IMR-90 (cell line): ENCODE measurements at regions not wholly inside any gene's neighbourhood (a gene's known extent, or its start where the extent isn't known, plus 50 kb on each side); places are given as distances from the start of the nearest gene placed in this dataset.

Source experiments
- ATAC-seq: fragments of 200-7000 bp; cut with Tn5 transposase; 2 replicates; pipeline ENCODE4 v1.9.1; 2020; ENCODE audit warnings: low read depth, mild to moderate bottlenecking, moderate library complexity
- BruUV-seq: library from RNA; stranded (reverse); fragments of 400-500 nt; replicated peaks from 2 replicates; lab custom pipeline; 2021; lab: Mats Ljungman, UMichigan
- CTCF ChIA-PET: fragments of 300-600 bp; formaldehyde crosslinking; extraction: SDS; loops from one replicate; lab custom pipeline; 2021; ENCODE audit warnings: antibody characterized with exemption; lab: Yijun Ruan, JAX
- POLR2A ChIA-PET: fragments of 300-600 bp; sonication (Branson Sonifier 250); formaldehyde crosslinking; loops from one replicate; lab custom pipeline; 2022; ENCODE audit warnings: antibody characterized with exemption; ENCODE audit not compliant: unreplicated experiment; lab: Charles Lee
- DNase-seq: peaks from one replicate; pipeline ENCODE4 v3.0.0; 2013
- H2AFZ ChIP-seq: replicated peaks from 2 replicates; pipeline ENCODE3; 2013; ENCODE audit warnings: low read length, mild to moderate bottlenecking; ENCODE audit not compliant: poor library complexity
- H2AK5ac ChIP-seq: 2 replicates; pipeline ENCODE4 v1.6.1; 2013; ENCODE audit warnings: low read depth, low read length, inconsistent platforms
- H2AK9ac ChIP-seq: replicated peaks from 2 replicates; pipeline ENCODE3; 2013; ENCODE audit warnings: mild to moderate bottlenecking, low read depth, low read length, moderate library complexity; ENCODE audit not compliant: poor library complexity
- H2BK120ac ChIP-seq: 2 replicates; pipeline ENCODE4 v1.6.1; 2013; ENCODE audit warnings: low read depth, low read length, inconsistent platforms
- H2BK15ac ChIP-seq: 3 replicates; pipeline ENCODE4 v1.6.1; 2013; ENCODE audit warnings: low read depth, low read length, inconsistent platforms
- H2BK20ac ChIP-seq: 2 replicates; pipeline ENCODE4 v1.6.1; 2013; ENCODE audit warnings: low read depth, mild to moderate bottlenecking, inconsistent platforms, low read length, moderate library complexity
- H2BK5ac ChIP-seq: 2 replicates; pipeline ENCODE4 v1.6.1; 2013; ENCODE audit warnings: mild to moderate bottlenecking, low read depth, low read length, inconsistent platforms; ENCODE audit not compliant: poor library complexity, severe bottlenecking
- H3K14ac ChIP-seq: replicated peaks from 2 replicates; pipeline ENCODE4 v1.6.1; 2013; ENCODE audit warnings: low read depth, low read length, inconsistent platforms
- H3K18ac ChIP-seq: 2 replicates; pipeline ENCODE4 v1.6.1; 2013; ENCODE audit warnings: low read depth, low read length, control low read depth
- H3K23ac ChIP-seq: 2 replicates; pipeline ENCODE4 v1.6.1; 2013; ENCODE audit warnings: low read depth, low read length, inconsistent platforms
- H3K27ac ChIP-seq: 2 replicates; pipeline ENCODE4 v1.5.1; 2013; ENCODE audit warnings: mild to moderate bottlenecking, control low read depth, low read length; ENCODE audit not compliant: insufficient read depth
- H3K27me3 ChIP-seq: 2 replicates; pipeline ENCODE4 v1.6.1; 2013; ENCODE audit warnings: low read length; ENCODE audit not compliant: control insufficient read depth, insufficient read depth
- H3K36me3 ChIP-seq: 2 replicates; pipeline ENCODE4 v1.6.1; 2013; ENCODE audit warnings: low read length, mixed read lengths; ENCODE audit not compliant: control insufficient read depth, insufficient read depth
- H3K4ac ChIP-seq: 2 replicates; pipeline ENCODE4 v1.6.1; 2013; ENCODE audit warnings: low read depth, low read length, inconsistent platforms
- H3K4me1 ChIP-seq: 2 replicates; pipeline ENCODE4 v1.6.1; 2013; ENCODE audit warnings: low read length, mixed read lengths; ENCODE audit not compliant: control insufficient read depth, insufficient read depth
- H3K4me2 ChIP-seq: 2 replicates; pipeline ENCODE4 v1.6.1; 2013; ENCODE audit warnings: low read depth, mild to moderate bottlenecking, control low read depth, low read length, moderate library complexity
- H3K4me3 ChIP-seq: 2 replicates; pipeline ENCODE4 v1.5.1; 2013; ENCODE audit warnings: low read depth, mild to moderate bottlenecking, control low read depth, low read length, moderate library complexity; ENCODE audit not compliant: insufficient read depth
- H3K56ac ChIP-seq: 2 replicates; pipeline ENCODE4 v1.6.1; 2013; ENCODE audit warnings: low read length, inconsistent platforms; ENCODE audit not compliant: insufficient read depth; ENCODE audit errors: extremely low read depth
- H3K79me1 ChIP-seq, 2 experiments: 2 replicates each; pipeline ENCODE4 v1.6.1; 2013; ENCODE audit warnings: low read length in 2 of 2, inconsistent platforms in 1 of 2, low read depth in 1 of 2
- H3K9ac ChIP-seq: 2 replicates; pipeline ENCODE4 v1.6.1; 2013; ENCODE audit warnings: low read depth, low read length, control low read depth
- H3K9me1 ChIP-seq: 2 replicates; pipeline ENCODE4 v1.6.1; 2013; ENCODE audit warnings: low read length, inconsistent platforms; ENCODE audit not compliant: insufficient read depth
- H3K9me3 ChIP-seq: 2 replicates; pipeline ENCODE4 v1.6.1; 2013; ENCODE audit warnings: low read length; ENCODE audit not compliant: control insufficient read depth, insufficient read depth
- H4K20me1 ChIP-seq: 2 replicates; pipeline ENCODE4 v1.6.1; 2013; ENCODE audit warnings: low read length, inconsistent platforms; ENCODE audit not compliant: insufficient read depth
- H4K5ac ChIP-seq: 2 replicates; pipeline ENCODE4 v1.6.1; 2013; ENCODE audit warnings: mild to moderate bottlenecking, low read depth, low read length, control low read depth
- H4K8ac ChIP-seq, 2 experiments: 2 replicates each; pipeline ENCODE4 v1.6.1; 2013; ENCODE audit warnings: low read depth in 2 of 2, low read length in 2 of 2, control low read depth in 1 of 2, inconsistent platforms in 1 of 2
- H4K91ac ChIP-seq: 2 replicates; pipeline ENCODE4 v1.6.1; 2013; ENCODE audit warnings: low read depth, low read length, inconsistent platforms; ENCODE audit not compliant: insufficient read depth
- BHLHE40 ChIP-seq: fragments of 150-350 bp; IDR thresholded peaks from 2 replicates; pipeline ENCODE4 v1.6.1; 2016; ENCODE audit warnings: mild to moderate bottlenecking, low read depth, low read length
- CEBPB ChIP-seq: IDR thresholded peaks from 2 replicates; pipeline ENCODE4 v1.6.1; 2012; ENCODE audit warnings: low read depth, low read length, improper control_type of control experiment
- CHD1 ChIP-seq: IDR thresholded peaks from 2 replicates; pipeline ENCODE4 v1.6.1; 2012; ENCODE audit warnings: low read depth, low read length, improper control_type of control experiment
- FOS ChIP-seq: fragments of 150-350 bp; IDR thresholded peaks from 2 replicates; pipeline ENCODE4 v1.6.1; 2016; ENCODE audit warnings: low read depth, low read length
- MAFK ChIP-seq: IDR thresholded peaks from 2 replicates; pipeline ENCODE4 v1.6.1; 2012; ENCODE audit warnings: low read depth, low read length, improper control_type of control experiment
- MAZ ChIP-seq: IDR thresholded peaks from 2 replicates; pipeline ENCODE4 v1.6.1; 2012; ENCODE audit warnings: low read depth, mild to moderate bottlenecking, low read length, improper control_type of control experiment, moderate library complexity, borderline replicate concordance
- MXI1 ChIP-seq: IDR thresholded peaks from 2 replicates; pipeline ENCODE4 v1.6.1; 2012; ENCODE audit warnings: low read depth, mild to moderate bottlenecking, low read length, moderate library complexity, borderline replicate concordance
- NFE2L2 ChIP-seq: fragments of 150-350 bp; IDR thresholded peaks from 2 replicates; pipeline ENCODE4 v1.6.1; 2016; ENCODE audit warnings: low read depth, mild to moderate bottlenecking, low read length
- POLR2A ChIP-seq: IDR thresholded peaks from 2 replicates; pipeline ENCODE4 v1.6.1; 2012; ENCODE audit warnings: mild to moderate bottlenecking, low read depth, low read length
- RAD21 ChIP-seq: IDR thresholded peaks from 2 replicates; pipeline ENCODE4 v1.6.1; 2012; ENCODE audit warnings: low read length, improper control_type of control experiment
- RCOR1 ChIP-seq: IDR thresholded peaks from 2 replicates; pipeline ENCODE4 v1.6.1; 2012; ENCODE audit warnings: mild to moderate bottlenecking, low read length, improper control_type of control experiment; ENCODE audit not compliant: insufficient replicate concordance
- RFX5 ChIP-seq: IDR thresholded peaks from 2 replicates; pipeline ENCODE4 v1.8.0; 2012; ENCODE audit warnings: low read depth, mild to moderate bottlenecking, low read length, moderate library complexity
- SMC3 ChIP-seq: fragments of 150-350 bp; IDR thresholded peaks from 2 replicates; pipeline ENCODE4 v1.6.1; 2016; ENCODE audit warnings: low read depth, mild to moderate bottlenecking, antibody characterized with exemption, low read length, moderate library complexity
- WGBS, 2 experiments: methylation state at CpG; one replicate each; pipeline versions ENCODE4 v1.1.5 to v1.1.7; 2013; ENCODE audit warnings: missing lambda C conversion rate in 2 of 2; ENCODE audit not compliant: insufficient read length in 1 of 2; ENCODE audit errors: extremely low coverage in 2 of 2; 5-methylcytosine and 5-hydroxymethylcytosine counted together
- dilution Hi-C: fragments of 300-500 bp; cut with HindIII; formaldehyde crosslinking; loops from one replicate; pipeline ENCODE4 v1.14.3; 2018; ENCODE audit warnings: low sequenced_read_pairs; ENCODE audit not compliant: unreplicated experiment
- in situ Hi-C: fragments of 300-500 bp; cut with MboI; formaldehyde crosslinking; loops from 3 replicates; pipeline ENCODE4 v1.14.3; 2019; ENCODE audit warnings: low sequenced_read_pairs, inconsistent platforms, mixed read lengths
- intact Hi-C: fragments of 100-400 bp; cut with micrococcal nuclease; formaldehyde crosslinking; loops from 2 replicates; pipeline ENCODE4 v1.10.0; 2022
- TF ChIP-seq, protein P1 (sequence below): fragments of 150-350 bp; IDR thresholded peaks from 2 replicates; pipeline ENCODE4 v1.6.1; 2016; ENCODE audit warnings: low read depth, mild to moderate bottlenecking, low read length, moderate library complexity, borderline replicate concordance
- TF ChIP-seq, protein P2 (sequence below): fragments of 150-350 bp; IDR thresholded peaks from 2 replicates; pipeline ENCODE4 v1.6.1; 2017; ENCODE audit warnings: mild to moderate bottlenecking, antibody characterized with exemption, low read length, low read depth
- TF ChIP-seq, protein P3 (sequence below): conservative IDR thresholded peaks from 2 replicates; pipeline ENCODE4 v1.5.1; 2012; ENCODE audit warnings: mild to moderate bottlenecking, low read depth, low read length, improper control_type of control experiment

DNA sequence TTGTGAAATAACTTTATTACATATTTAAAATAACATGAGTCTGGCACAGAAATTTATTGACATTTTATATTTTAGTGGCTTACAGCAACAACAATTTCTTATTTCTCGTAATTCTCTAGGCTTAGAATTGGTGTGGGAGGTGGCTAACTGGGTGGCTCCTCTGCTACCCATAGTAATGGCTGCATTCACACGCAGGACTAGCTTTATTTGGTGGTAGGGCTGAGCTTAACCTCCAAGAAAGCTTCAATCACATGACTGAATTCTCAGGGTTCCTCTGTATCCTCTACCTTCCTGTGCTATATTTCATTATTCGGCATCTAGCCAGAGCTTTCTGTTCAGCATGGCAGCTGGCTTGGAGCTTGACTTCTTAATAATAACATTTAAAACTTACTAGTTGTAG is 138.8 kb downstream of the ZWINT start:
- ATAC-seq, result no peak
- intact Hi-C loops, result loop anchor here (5.0 kb wide), 1 partner anchor 1770 kb away; no protein-coding TSS in a partner anchor
- DNase-seq, result no peak
- Histone ChIP-seq H2BK120ac (no peak overlapping the region), H2BK15ac (no peak overlapping the region), H2AK5ac (no peak overlapping the region), H3K27ac (no peak overlapping the region), H3K56ac (no peak overlapping the region), H2BK20ac (no peak overlapping the region), H3K4me3 (no peak overlapping the region), H2AK9ac (no peak overlapping the region), H3K14ac (no peak overlapping the region), H4K8ac (no peak overlapping the region), H3K4ac (no peak overlapping the region), H3K9me3 (peaks cover 2% of the 10 kb centered on the region), H4K20me1 (no peaks in the 10 kb centered on the region), H2BK5ac (no peak overlapping the region), H3K27me3 (no peaks in the 10 kb centered on the region), H2AFZ (no peak overlapping the region), H3K23ac (no peak overlapping the region), H4K91ac (no peak overlapping the region), H3K18ac (no peak overlapping the region), H3K36me3 (no peaks in the 10 kb centered on the region), H4K5ac (no peak overlapping the region), H3K4me1 (no peaks in the 10 kb centered on the region), H3K9ac (no peak overlapping the region), H3K79me1 (no peaks in the 10 kb centered on the region), H3K4me2 (no peak overlapping the region), H3K9me1 (no peaks in the 10 kb centered on the region)
- no CpG with 5 or more reads among the region's 3 CpGs for WGBS, 2 experiments
- dilution Hi-C loops, result no loop called here
- CTCF ChIA-PET, result no interaction called here
- in situ Hi-C loops, result no loop called here
- no peak for TF ChIP-seq RAD21
- no peak for TF ChIP-seq RCOR1
- no peak for TF ChIP-seq SMC3
- no peak for TF ChIP-seq MAZ
- TF ChIP-seq FOS, result no peak
- TF ChIP-seq NFE2L2, result no peak
- no peak for TF ChIP-seq CEBPB
- TF ChIP-seq, protein P1, sequence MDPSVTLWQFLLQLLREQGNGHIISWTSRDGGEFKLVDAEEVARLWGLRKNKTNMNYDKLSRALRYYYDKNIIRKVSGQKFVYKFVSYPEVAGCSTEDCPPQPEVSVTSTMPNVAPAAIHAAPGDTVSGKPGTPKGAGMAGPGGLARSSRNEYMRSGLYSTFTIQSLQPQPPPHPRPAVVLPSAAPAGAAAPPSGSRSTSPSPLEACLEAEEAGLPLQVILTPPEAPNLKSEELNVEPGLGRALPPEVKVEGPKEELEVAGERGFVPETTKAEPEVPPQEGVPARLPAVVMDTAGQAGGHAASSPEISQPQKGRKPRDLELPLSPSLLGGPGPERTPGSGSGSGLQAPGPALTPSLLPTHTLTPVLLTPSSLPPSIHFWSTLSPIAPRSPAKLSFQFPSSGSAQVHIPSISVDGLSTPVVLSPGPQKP, result no peak
- TF ChIP-seq, protein P2, sequence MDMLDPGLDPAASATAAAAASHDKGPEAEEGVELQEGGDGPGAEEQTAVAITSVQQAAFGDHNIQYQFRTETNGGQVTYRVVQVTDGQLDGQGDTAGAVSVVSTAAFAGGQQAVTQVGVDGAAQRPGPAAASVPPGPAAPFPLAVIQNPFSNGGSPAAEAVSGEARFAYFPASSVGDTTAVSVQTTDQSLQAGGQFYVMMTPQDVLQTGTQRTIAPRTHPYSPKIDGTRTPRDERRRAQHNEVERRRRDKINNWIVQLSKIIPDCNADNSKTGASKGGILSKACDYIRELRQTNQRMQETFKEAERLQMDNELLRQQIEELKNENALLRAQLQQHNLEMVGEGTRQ, result no peak
- TF ChIP-seq, protein P3, sequence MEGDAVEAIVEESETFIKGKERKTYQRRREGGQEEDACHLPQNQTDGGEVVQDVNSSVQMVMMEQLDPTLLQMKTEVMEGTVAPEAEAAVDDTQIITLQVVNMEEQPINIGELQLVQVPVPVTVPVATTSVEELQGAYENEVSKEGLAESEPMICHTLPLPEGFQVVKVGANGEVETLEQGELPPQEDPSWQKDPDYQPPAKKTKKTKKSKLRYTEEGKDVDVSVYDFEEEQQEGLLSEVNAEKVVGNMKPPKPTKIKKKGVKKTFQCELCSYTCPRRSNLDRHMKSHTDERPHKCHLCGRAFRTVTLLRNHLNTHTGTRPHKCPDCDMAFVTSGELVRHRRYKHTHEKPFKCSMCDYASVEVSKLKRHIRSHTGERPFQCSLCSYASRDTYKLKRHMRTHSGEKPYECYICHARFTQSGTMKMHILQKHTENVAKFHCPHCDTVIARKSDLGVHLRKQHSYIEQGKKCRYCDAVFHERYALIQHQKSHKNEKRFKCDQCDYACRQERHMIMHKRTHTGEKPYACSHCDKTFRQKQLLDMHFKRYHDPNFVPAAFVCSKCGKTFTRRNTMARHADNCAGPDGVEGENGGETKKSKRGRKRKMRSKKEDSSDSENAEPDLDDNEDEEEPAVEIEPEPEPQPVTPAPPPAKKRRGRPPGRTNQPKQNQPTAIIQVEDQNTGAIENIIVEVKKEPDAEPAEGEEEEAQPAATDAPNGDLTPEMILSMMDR, result no peak
- TF ChIP-seq BHLHE40, result no peak
- TF ChIP-seq POLR2A, result no peak
- TF ChIP-seq MXI1, result no peak
- TF ChIP-seq MAFK, result no peak
- no peak for TF ChIP-seq RFX5
- TF ChIP-seq CHD1, result no peak
- no TSS peak for BruUV-seq
- POLR2A ChIA-PET, result no interaction called here
